Neural cell (in vitro differentiated cells): ENCODE measurements at regions not wholly inside any gene's neighbourhood (a gene's known extent, or its start where the extent isn't known, plus 50 kb on each side); places are given as distances from the start of the nearest gene placed in this dataset.

Experiments
- EZH2 ChIP-seq: fragments of 200-600, 300-800 bp; shearing (Covaris generic), sonication (generic); IDR thresholded peaks from 2 replicates; pipeline ENCODE4 v1.6.1; 2014; ENCODE audit warnings: antibody characterized with exemption, low read length, borderline replicate concordance, mild to moderate bottlenecking; ENCODE audit not compliant: insufficient read depth, poor library complexity, severe bottlenecking
- TAF1 ChIP-seq: IDR thresholded peaks from 2 replicates; pipeline ENCODE4 v1.6.1; 2012; ENCODE audit warnings: low read depth
- TF ChIP-seq, protein P1 (sequence below): fragments of 450-650 bp; IDR thresholded peaks from 2 replicates; pipeline ENCODE4 v1.5.1; 2014; ENCODE audit warnings: antibody characterized with exemption, mild to moderate bottlenecking, moderate library complexity; ENCODE audit not compliant: poor library complexity, severe bottlenecking

- TF ChIP-seq, protein P1, sequence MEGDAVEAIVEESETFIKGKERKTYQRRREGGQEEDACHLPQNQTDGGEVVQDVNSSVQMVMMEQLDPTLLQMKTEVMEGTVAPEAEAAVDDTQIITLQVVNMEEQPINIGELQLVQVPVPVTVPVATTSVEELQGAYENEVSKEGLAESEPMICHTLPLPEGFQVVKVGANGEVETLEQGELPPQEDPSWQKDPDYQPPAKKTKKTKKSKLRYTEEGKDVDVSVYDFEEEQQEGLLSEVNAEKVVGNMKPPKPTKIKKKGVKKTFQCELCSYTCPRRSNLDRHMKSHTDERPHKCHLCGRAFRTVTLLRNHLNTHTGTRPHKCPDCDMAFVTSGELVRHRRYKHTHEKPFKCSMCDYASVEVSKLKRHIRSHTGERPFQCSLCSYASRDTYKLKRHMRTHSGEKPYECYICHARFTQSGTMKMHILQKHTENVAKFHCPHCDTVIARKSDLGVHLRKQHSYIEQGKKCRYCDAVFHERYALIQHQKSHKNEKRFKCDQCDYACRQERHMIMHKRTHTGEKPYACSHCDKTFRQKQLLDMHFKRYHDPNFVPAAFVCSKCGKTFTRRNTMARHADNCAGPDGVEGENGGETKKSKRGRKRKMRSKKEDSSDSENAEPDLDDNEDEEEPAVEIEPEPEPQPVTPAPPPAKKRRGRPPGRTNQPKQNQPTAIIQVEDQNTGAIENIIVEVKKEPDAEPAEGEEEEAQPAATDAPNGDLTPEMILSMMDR, result no peak
- TF ChIP-seq TAF1, result no peak
- no peak for TF ChIP-seq EZH2
Observed at GRCh38 chr7:55651057-55651456, 78.8 kb upstream of the VOPP1 start.
